SK-N-SH treated with all-trans-retinoic acid at 6 μM for 48 hours (cell line): ENCODE measurements at regions not wholly inside any gene's neighbourhood (a gene's known extent, or its start where the extent isn't known, plus 50 kb on each side); places are given as distances from the start of the nearest gene placed in this dataset.

Source experiments
- ATAC-seq: fragments of 200-7000 bp; cut with Tn5 transposase; 3 replicates; pipeline ENCODE4 v1.9.1; 2020; ENCODE audit warnings: mild to moderate bottlenecking, moderate library complexity
- ARNTL ChIP-seq: fragments of 450-650 bp; formaldehyde crosslinking; IDR thresholded peaks from 2 replicates; pipeline ENCODE4 v1.5.0; 2020; ENCODE audit warnings: low read depth, mild to moderate bottlenecking, moderate library complexity, borderline replicate concordance
- BACH2 ChIP-seq: fragments of 250-450 bp; sonication (Bioruptor Pico); IDR thresholded peaks from 2 replicates; pipeline ENCODE4 v1.9.0; 2021; ENCODE audit warnings: mild to moderate bottlenecking, borderline replicate concordance
- CREB5 ChIP-seq: fragments of 250-450 bp; sonication (Bioruptor Pico); IDR thresholded peaks from 2 replicates; pipeline ENCODE4 v1.5.1; 2020; ENCODE audit warnings: low read depth, mild to moderate bottlenecking, moderate library complexity
- CSDC2 ChIP-seq: fragments of 250-450 bp; sonication (Bioruptor Pico); IDR thresholded peaks from 2 replicates; pipeline ENCODE4 v1.5.0; 2020; ENCODE audit warnings: mild to moderate bottlenecking, moderate library complexity
- CSRNP3 ChIP-seq: fragments of 250-450 bp; sonication (Bioruptor Pico); IDR thresholded peaks from 2 replicates; pipeline ENCODE4 v1.5.1; 2021; ENCODE audit warnings: mild to moderate bottlenecking, moderate library complexity
- ESRRG ChIP-seq: fragments of 250-450 bp; sonication (Bioruptor Pico); IDR thresholded peaks from 2 replicates; pipeline ENCODE4 v1.6.1; 2021; ENCODE audit warnings: mild to moderate bottlenecking
- GLIS3 ChIP-seq: fragments of 250-450 bp; sonication (Bioruptor Pico); IDR thresholded peaks from 2 replicates; pipeline ENCODE4 v1.5.0; 2020; ENCODE audit warnings: mild to moderate bottlenecking, moderate library complexity
- OSR1 ChIP-seq: fragments of 250-450 bp; sonication (Bioruptor Pico); IDR thresholded peaks from 2 replicates; pipeline ENCODE4 v1.8.0; 2022; ENCODE audit warnings: moderate library complexity, mild to moderate bottlenecking, inconsistent platforms
- PATZ1 ChIP-seq: fragments of 250-450 bp; sonication (Bioruptor Pico); IDR thresholded peaks from 2 replicates; pipeline ENCODE4 v1.8.0; 2020; ENCODE audit warnings: mild to moderate bottlenecking, moderate library complexity, borderline replicate concordance
- POU6F1 ChIP-seq: fragments of 250-450 bp; sonication (Bioruptor Pico); IDR thresholded peaks from 2 replicates; pipeline ENCODE4 v1.8.0; 2021; ENCODE audit warnings: low read depth, mild to moderate bottlenecking, moderate library complexity, borderline replicate concordance
- PPARA ChIP-seq: fragments of 250-450 bp; sonication (Bioruptor Pico); IDR thresholded peaks from 2 replicates; pipeline ENCODE4 v1.5.0; 2020; ENCODE audit warnings: mild to moderate bottlenecking, borderline replicate concordance
- RARB ChIP-seq: fragments of 250-450 bp; sonication (Bioruptor Pico); IDR thresholded peaks from 2 replicates; pipeline ENCODE4 v1.8.0; 2021; ENCODE audit warnings: mild to moderate bottlenecking, moderate library complexity
- SNAI2 ChIP-seq: fragments of 250-450 bp; sonication (Bioruptor Pico); IDR thresholded peaks from 2 replicates; pipeline ENCODE4 v1.5.0; 2020; ENCODE audit warnings: mild to moderate bottlenecking, moderate library complexity
- TOX ChIP-seq: fragments of 250-450 bp; sonication (Bioruptor Pico); IDR thresholded peaks from 2 replicates; pipeline ENCODE4 v1.8.0; 2021; ENCODE audit warnings: mild to moderate bottlenecking, moderate library complexity, borderline replicate concordance
- TSHZ2 ChIP-seq: fragments of 250-450 bp; sonication (Bioruptor Pico); IDR thresholded peaks from 2 replicates; pipeline ENCODE4 v1.5.0; 2020; ENCODE audit warnings: mild to moderate bottlenecking, moderate library complexity
- ZC3H10 ChIP-seq: fragments of 250-450 bp; sonication (Bioruptor Pico); IDR thresholded peaks from 2 replicates; pipeline ENCODE4 v1.5.1; 2021; ENCODE audit warnings: mild to moderate bottlenecking, moderate library complexity
- ZFP30 ChIP-seq: fragments of 450-650 bp; formaldehyde crosslinking; IDR thresholded peaks from 2 replicates; pipeline ENCODE4 v1.5.0; 2022; ENCODE audit warnings: mild to moderate bottlenecking, moderate library complexity
- ZNF565 ChIP-seq: fragments of 450-650 bp; formaldehyde crosslinking; conservative IDR thresholded peaks from 2 replicates; pipeline ENCODE4 v1.5.0; 2020; ENCODE audit warnings: low read depth, mild to moderate bottlenecking, moderate library complexity
- ZNF70 ChIP-seq: fragments of 450-650 bp; formaldehyde crosslinking; IDR thresholded peaks from 2 replicates; pipeline ENCODE4 v1.5.0; 2020; ENCODE audit warnings: mild to moderate bottlenecking, moderate library complexity
- ZNF8 ChIP-seq: fragments of 450-650 bp; formaldehyde crosslinking; IDR thresholded peaks from 2 replicates; pipeline ENCODE4 v1.5.0; 2020; ENCODE audit warnings: mild to moderate bottlenecking, moderate library complexity

- TF ChIP-seq CSDC2 (no peak), ESRRG (CRISPR knock-in tag) (no peak), ZNF565 (CRISPR knock-in tag) (no peak), ZC3H10 (CRISPR knock-in tag) (no peak), POU6F1 (CRISPR knock-in tag) (no peak), TSHZ2 (CRISPR knock-in tag) (no peak), CSRNP3 (CRISPR knock-in tag) (no peak), RARB (no peak), GLIS3 (CRISPR knock-in tag) (no peak), BACH2 (CRISPR knock-in tag) (no peak), PATZ1 (no peak), ZNF8 (CRISPR knock-in tag) (no peak), ARNTL (CRISPR knock-in tag) (no peak), PPARA (CRISPR knock-in tag) (no peak), ZNF70 (no peak), ZFP30 (CRISPR knock-in tag) (no peak), TOX (CRISPR knock-in tag) (no peak)
Observed at GRCh38 chr9:101897196-101897595, 158.7 kb upstream of the GRIN3A start.

GRCh38 chr9:101893661-101894646 is 155.5 kb upstream of the GRIN3A start:
- no peak for TF ChIP-seq ZNF565 (CRISPR knock-in tag)
- ATAC-seq, result no peak

More at GRCh38 chr9:101897196-101897595, 158.7 kb upstream of the GRIN3A start:
- no peak for ATAC-seq

GRCh38 chr9:101881508-101881907 is 143.1 kb upstream of the GRIN3A start:
- ATAC-seq, result no peak
- TF ChIP-seq SNAI2 (CRISPR knock-in tag), result no peak
- no peak for TF ChIP-seq OSR1 (CRISPR knock-in tag)
- no peak for TF ChIP-seq ARNTL (CRISPR knock-in tag)
- TF ChIP-seq CSRNP3 (CRISPR knock-in tag), result no peak
- no peak for TF ChIP-seq PPARA (CRISPR knock-in tag)
- no peak for TF ChIP-seq CREB5
- no peak for TF ChIP-seq RARB
- TF ChIP-seq, all 23 proteins: peak for 0
